ENCODE measurements at regions not wholly inside any gene's neighbourhood (a gene's known extent, or its start where the extent isn't known, plus 50 kb on each side); places are given as distances from the start of the nearest gene placed in this dataset.

- no peak overlapping the region for H2BK12ac ChIP-seq (ENCODE audit: low read depth, low read length)
- H2AK5ac ChIP-seq (ENCODE audit: low read depth, low read length): no peak overlapping the region
- no peaks in the 10 kb centered on the region for H3K9me3 ChIP-seq (ENCODE audit: insufficient read depth in 2 of 2, low read depth in 1 of 2, low read length in 1 of 2)
- no peaks in the 10 kb centered on the region for H3K36me3 ChIP-seq (ENCODE audit: control insufficient read depth in 2 of 4, insufficient read depth in 4 of 4, low read length in 3 of 4)
- no peak overlapping the region for H2BK120ac ChIP-seq (replicated peaks; ENCODE audit: low read depth, low read length)
- no peak overlapping the region for H2AFZ ChIP-seq (ENCODE audit: low read length)
- H2BK20ac ChIP-seq (ENCODE audit: low read length): no peak overlapping the region
- no peak overlapping the region for H3K27ac ChIP-seq (ENCODE audit: low read depth, low read length)
- no peak overlapping the region for H3K14ac ChIP-seq (ENCODE audit: insufficient read length)
- WGBS, 2 experiments (ENCODE audit: extremely low coverage in 1 of 2, insufficient coverage in 1 of 2, insufficient read length in 1 of 2, insufficient replicate concordance in 2 of 2, low coverage in 1 of 2, low lambda C conversion rate in 2 of 2, missing lambda C conversion rate in 1 of 2): 77 to 100% methylated on average over 1 to 5 of the region's 5 CpGs
- no peak overlapping the region for H3K4me2 ChIP-seq (ENCODE audit: insufficient read depth in 1 of 2, low read depth in 2 of 2, low read length in 2 of 2)
- no peaks in the 10 kb centered on the region for H3K23me2 ChIP-seq (ENCODE audit: low read depth, low read length)
- FAIRE-seq: no peak
- DNase-seq (ENCODE audit: low read depth in 1 of 2, low spot score in 2 of 2): no peak
- H3K79me2 ChIP-seq (ENCODE audit: control insufficient read depth in 1 of 2, insufficient read depth in 2 of 2, low read length in 2 of 2): no peaks in the 10 kb centered on the region
- no peak overlapping the region for H3K23ac ChIP-seq (ENCODE audit: insufficient read length)
- POLR2A ChIA-PET (ENCODE audit: partially characterized antibody): no interaction called here
- no peak overlapping the region for H2BK5ac ChIP-seq (ENCODE audit: low read depth, low read length)
- H4K5ac ChIP-seq (ENCODE audit: insufficient read length, low read depth, low read length): no peak overlapping the region
- no peak overlapping the region for H3K56ac ChIP-seq (replicated peaks; ENCODE audit: insufficient read length, low read depth, low read length)
- H3K9ac ChIP-seq (replicated peaks in 1 of 4; ENCODE audit: extremely low read depth in 1 of 4, low read depth in 3 of 4, low read length in 3 of 4): no peak overlapping the region
- no peak overlapping the region for H2BK15ac ChIP-seq (ENCODE audit: low read length)
- no peak overlapping the region for H3K4me3 ChIP-seq (ENCODE audit: extremely low read depth in 1 of 4, insufficient read depth in 2 of 4, low read depth in 3 of 4, low read length in 4 of 4)
- no peaks in the 10 kb centered on the region for H3K27me3 ChIP-seq (replicated peaks in 1 of 4; ENCODE audit: control insufficient read depth in 3 of 4, extremely low read depth in 1 of 4, insufficient read depth in 3 of 4, low read length in 3 of 4)
- no peaks in the 10 kb centered on the region for H3K4me1 ChIP-seq (replicated peaks in 1 of 4; ENCODE audit: control insufficient read depth in 3 of 4, insufficient read depth in 4 of 4, low read length in 3 of 4)
- CTCF ChIA-PET (ENCODE audit: partially characterized antibody): interaction anchor here (0.6 to 1.0 kb wide), 2 partner anchors 25 to 127 kb away, joined by 3 read pairs; no protein-coding TSS in a partner anchor
- no peaks in the 10 kb centered on the region for H4K20me1 ChIP-seq (replicated peaks in 1 of 2; ENCODE audit: control insufficient read depth in 1 of 2, insufficient read depth in 2 of 2, low read length in 2 of 2)
- H3K4ac ChIP-seq (replicated peaks; ENCODE audit: insufficient read length, low read depth, low read length): no peak overlapping the region
- H4K91ac ChIP-seq (replicated peaks; ENCODE audit: insufficient read length, low read length): no peak overlapping the region
- no peak overlapping the region for H3K18ac ChIP-seq (ENCODE audit: extremely low read depth, low read length)
- H4K8ac ChIP-seq (ENCODE audit: extremely low read depth, insufficient read depth, low read length): no peak overlapping the region
- no peaks in the 10 kb centered on the region for H3K79me1 ChIP-seq (ENCODE audit: low read depth, low read length)
- TF ChIP-seq EZH2 (IDR thresholded peaks at IDR 0.05; ENCODE audit: low read depth, low read length, severe bottlenecking): no peak
- TF ChIP-seq KDM5A (IDR thresholded peaks at IDR 0.05; ENCODE audit: low read length): no peak
- no peak for TF ChIP-seq JUN (IDR thresholded peaks at IDR 0.05; ENCODE audit: low read depth, low read length)
- TF ChIP-seq EGR1 (IDR thresholded peaks at IDR 0.05; ENCODE audit: borderline replicate concordance, low read depth, low read length): no peak
- no peak for TF ChIP-seq ATF2 (IDR thresholded peaks at IDR 0.05; ENCODE audit: low read length)
- TF ChIP-seq TAF1 (IDR thresholded peaks at IDR 0.05; ENCODE audit: low read depth, low read length): no peak
- TF ChIP-seq USF2 (IDR thresholded peaks at IDR 0.05; ENCODE audit: low read length): no peak
- no peak for TF ChIP-seq HDAC2 (IDR thresholded peaks at IDR 0.05; ENCODE audit: borderline replicate concordance in 1 of 2, low read depth in 2 of 2, low read length in 2 of 2)
- TF ChIP-seq POLR2AphosphoS5 (IDR thresholded peaks at IDR 0.05; ENCODE audit: low read depth, low read length): no peak
- TF ChIP-seq SUZ12 (IDR thresholded peaks at IDR 0.05; ENCODE audit: low read length): no peak
- TF ChIP-seq FOSL1 (IDR thresholded peaks at IDR 0.05; ENCODE audit: insufficient read depth, low read depth, low read length): no peak
- TF ChIP-seq ZNF274 (IDR thresholded peaks at IDR 0.05; ENCODE audit: borderline replicate concordance, extremely low read depth, low read length): no peak
Measured at GRCh38 chr9:69986970-69987369, 56.7 kb upstream of the MAMDC2 start.

Measured in H1 (cell line).